ENCODE measurements at regions not wholly inside any gene's neighbourhood (a gene's known extent, or its start where the extent isn't known, plus 50 kb on each side); places are given as distances from the start of the nearest gene placed in this dataset.

GRCh38 chr21:18460979-18461378 lies 57.4 kb upstream of the TMPRSS15 start:
- no peak for DNase-seq

GRCh38 chr21:18461743-18462142 lies 58.2 kb upstream of the TMPRSS15 start:
- DNase-seq, result no peak

- DNase-seq, result no peak
Observed at GRCh38 chr21:18467715-18468114, 64.1 kb upstream of the TMPRSS15 start.

GRCh38 chr21:18468790-18469189 lies 65.2 kb upstream of the TMPRSS15 start:
- DNase-seq, result no peak

- DNase-seq, result no peak
Observed at GRCh38 chr21:18476639-18477038, 73.1 kb upstream of the TMPRSS15 start.

GRCh38 chr21:18477043-18477442 lies 73.5 kb upstream of the TMPRSS15 start:
- DNase-seq, result no peak

GRCh38 chr21:18478513-18478912 lies 74.9 kb upstream of the TMPRSS15 start:
- no peak for DNase-seq

- no peak for DNase-seq
Observed at GRCh38 chr21:18488252-18488651, 84.7 kb upstream of the TMPRSS15 start.

- no peak for DNase-seq
Observed at GRCh38 chr21:18493422-18493821, 89.8 kb upstream of the TMPRSS15 start.

GRCh38 chr21:18495523-18495922 lies 91.9 kb upstream of the TMPRSS15 start:
- DNase-seq, result no peak

GRCh38 chr21:18498431-18498830 lies 94.8 kb upstream of the TMPRSS15 start:
- no peak for DNase-seq

- no peak for DNase-seq
Observed at GRCh38 chr21:18499761-18500376, 96.3 kb upstream of the TMPRSS15 start.

- no peak for DNase-seq
Observed at GRCh38 chr21:18518054-18518481, 114.5 kb upstream of the TMPRSS15 start.

- no peak for DNase-seq
Observed at GRCh38 chr21:18521204-18521603, 117.6 kb upstream of the TMPRSS15 start.

- no peak for DNase-seq
Observed at GRCh38 chr21:18522181-18522972, 118.8 kb upstream of the TMPRSS15 start.

GRCh38 chr21:18524097-18524880 lies 120.7 kb upstream of the TMPRSS15 start:
- no peak for DNase-seq

GRCh38 chr21:18529254-18529653 lies 125.7 kb upstream of the TMPRSS15 start:
- DNase-seq, result no peak

GRCh38 chr21:18542081-18542480 lies 138.5 kb upstream of the TMPRSS15 start:
- DNase-seq, result no peak

GRCh38 chr21:18545908-18546307 lies 142.3 kb upstream of the TMPRSS15 start:
- DNase-seq, result no peak

GRCh38 chr21:18547347-18547746 lies 143.8 kb upstream of the TMPRSS15 start:
- no peak for DNase-seq

- DNase-seq, result no peak
Observed at GRCh38 chr21:18548249-18548648, 144.7 kb upstream of the TMPRSS15 start.

GRCh38 chr21:18549214-18549905 lies 145.8 kb upstream of the TMPRSS15 start:
- no peak for DNase-seq

GRCh38 chr21:18550361-18550760 lies 146.8 kb upstream of the TMPRSS15 start:
- DNase-seq, result no peak
